Hepatocyte (in vitro differentiated cells): ENCODE measurements at regions not wholly inside any gene's neighbourhood (a gene's known extent, or its start where the extent isn't known, plus 50 kb on each side); places are given as distances from the start of the nearest gene placed in this dataset.

Source experiments
- DNase-seq: peaks from one replicate; pipeline ENCODE4 v3.0.0-alpha.2; 2016; ENCODE audit warnings: low spot score
- H2AFZ ChIP-seq: fragments of 200-600 bp; sonication (generic); 2 replicates; pipeline ENCODE4 v1.6.0; 2016; ENCODE audit warnings: antibody characterized with exemption, mild to moderate bottlenecking
- H3K27ac ChIP-seq: fragments of 200-600 bp; sonication (generic); 2 replicates; pipeline ENCODE4 v1.5.1; 2016; ENCODE audit warnings: mild to moderate bottlenecking
- H3K27me3 ChIP-seq: fragments of 200-600 bp; sonication (generic); 2 replicates; pipeline ENCODE4 v1.6.1; 2016
- H3K36me3 ChIP-seq: fragments of 200-600 bp; sonication (generic); replicated peaks from 2 replicates; pipeline ENCODE4 v1.5.1; 2016; ENCODE audit warnings: low read depth; ENCODE audit not compliant: insufficient read depth
- H3K4me1 ChIP-seq: fragments of 200-600 bp; sonication (generic); 2 replicates; pipeline ENCODE4 v1.5.1; 2016; ENCODE audit warnings: mild to moderate bottlenecking, moderate library complexity; ENCODE audit not compliant: insufficient read depth
- H3K4me2 ChIP-seq: fragments of 200-600 bp; sonication (generic); 2 replicates; pipeline ENCODE4 v1.6.0; 2016
- H3K4me3 ChIP-seq: fragments of 200-600 bp; sonication (generic); 2 replicates; pipeline ENCODE4 v1.5.1; 2016; ENCODE audit warnings: mild to moderate bottlenecking
- H3K79me2 ChIP-seq: fragments of 200-600 bp; sonication (generic); 2 replicates; pipeline ENCODE4 v1.6.0; 2017; ENCODE audit warnings: mild to moderate bottlenecking
- H3K9me2 ChIP-seq: fragments of 200-600 bp; sonication (generic); replicated peaks from 2 replicates; pipeline ENCODE4 v1.6.0; 2017; ENCODE audit warnings: mild to moderate bottlenecking; ENCODE audit not compliant: insufficient read depth
- H3K9me3 ChIP-seq: fragments of 200-600 bp; sonication (generic); 2 replicates; pipeline ENCODE4 v1.5.1; 2016; ENCODE audit warnings: low read depth, mild to moderate bottlenecking
- H4K20me1 ChIP-seq: fragments of 200-600 bp; sonication (generic); 2 replicates; pipeline ENCODE4 v1.6.0; 2016; ENCODE audit warnings: mild to moderate bottlenecking; ENCODE audit not compliant: insufficient read depth, poor library complexity, severe bottlenecking
- EZH2 ChIP-seq: fragments of 200-600 bp; sonication (generic); IDR thresholded peaks from 2 replicates; pipeline ENCODE4 v1.6.1; 2016; ENCODE audit warnings: antibody characterized with exemption, mild to moderate bottlenecking, borderline replicate concordance
- EZH2phosphoT487 ChIP-seq: fragments of 200-600 bp; sonication (generic); IDR thresholded peaks from one replicate; pipeline ENCODE4 v1.6.1; 2018; ENCODE audit warnings: antibody characterized with exemption, mild to moderate bottlenecking, low read depth, moderate library complexity; ENCODE audit not compliant: unreplicated experiment, severe bottlenecking
- WGBS: methylation state at CpG from one replicate; pipeline ENCODE4 v1.1.6; 2016; ENCODE audit warnings: low lambda C conversion rate; ENCODE audit errors: missing lambda C conversion rate; 5-methylcytosine and 5-hydroxymethylcytosine counted together
- TF ChIP-seq, protein P1 (sequence below): fragments of 200-600 bp; sonication (generic); IDR thresholded peaks from 2 replicates; pipeline ENCODE4 v1.5.1; 2016; ENCODE audit warnings: antibody characterized with exemption, mild to moderate bottlenecking; ENCODE audit not compliant: poor library complexity

GRCh38 chr3:66136597-66136996, 84.2 kb upstream of the SLC25A26 start:
- H3K9me2 ChIP-seq = no peaks in the 10 kb centered on the region
- DNase-seq = no peak
- no peak overlapping the region for H3K4me2 ChIP-seq
- no peak for TF ChIP-seq EZH2phosphoT487
- no peak for TF ChIP-seq EZH2
- TF ChIP-seq, protein P1, sequence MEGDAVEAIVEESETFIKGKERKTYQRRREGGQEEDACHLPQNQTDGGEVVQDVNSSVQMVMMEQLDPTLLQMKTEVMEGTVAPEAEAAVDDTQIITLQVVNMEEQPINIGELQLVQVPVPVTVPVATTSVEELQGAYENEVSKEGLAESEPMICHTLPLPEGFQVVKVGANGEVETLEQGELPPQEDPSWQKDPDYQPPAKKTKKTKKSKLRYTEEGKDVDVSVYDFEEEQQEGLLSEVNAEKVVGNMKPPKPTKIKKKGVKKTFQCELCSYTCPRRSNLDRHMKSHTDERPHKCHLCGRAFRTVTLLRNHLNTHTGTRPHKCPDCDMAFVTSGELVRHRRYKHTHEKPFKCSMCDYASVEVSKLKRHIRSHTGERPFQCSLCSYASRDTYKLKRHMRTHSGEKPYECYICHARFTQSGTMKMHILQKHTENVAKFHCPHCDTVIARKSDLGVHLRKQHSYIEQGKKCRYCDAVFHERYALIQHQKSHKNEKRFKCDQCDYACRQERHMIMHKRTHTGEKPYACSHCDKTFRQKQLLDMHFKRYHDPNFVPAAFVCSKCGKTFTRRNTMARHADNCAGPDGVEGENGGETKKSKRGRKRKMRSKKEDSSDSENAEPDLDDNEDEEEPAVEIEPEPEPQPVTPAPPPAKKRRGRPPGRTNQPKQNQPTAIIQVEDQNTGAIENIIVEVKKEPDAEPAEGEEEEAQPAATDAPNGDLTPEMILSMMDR = no peak
- H4K20me1 ChIP-seq = no peaks in the 10 kb centered on the region
- 70% methylated on average over 1 of the region's 1 CpG for whole genome bisulfite sequencing
- H3K27ac ChIP-seq = no peak overlapping the region
- H3K79me2 ChIP-seq = no peaks in the 10 kb centered on the region
- no peaks in the 10 kb centered on the region for H3K36me3 ChIP-seq
- H3K4me3 ChIP-seq = no peak overlapping the region
- H3K4me1 ChIP-seq = no peaks in the 10 kb centered on the region
- no peaks in the 10 kb centered on the region for H3K9me3 ChIP-seq
- no peak overlapping the region for H2AFZ ChIP-seq
- H3K27me3 ChIP-seq = no peaks in the 10 kb centered on the region

- Histone ChIP-seq H4K20me1 (no peaks in the 10 kb centered on the region), H3K4me1 (no peaks in the 10 kb centered on the region), H3K4me2 (no peak overlapping the region), H3K4me3 (no peak overlapping the region), H3K9me3 (no peaks in the 10 kb centered on the region), H2AFZ (no peak overlapping the region), H3K9me2 (no peaks in the 10 kb centered on the region), H3K27me3 (no peaks in the 10 kb centered on the region), H3K36me3 (no peaks in the 10 kb centered on the region), H3K27ac (no peak overlapping the region), H3K79me2 (no peaks in the 10 kb centered on the region)
- 74% methylated on average over 8 of the region's 8 CpGs for WGBS
- DNase-seq = no peak
- TF ChIP-seq, protein P1 = no peak
- TF ChIP-seq EZH2phosphoT487 (no peak), EZH2 (no peak)
Measured at GRCh38 chr3:66133853-66134445, 86.9 kb upstream of the SLC25A26 start.

- Histone ChIP-seq H3K36me3 (no peaks in the 10 kb centered on the region), H3K4me1 (no peaks in the 10 kb centered on the region), H3K27ac (no peak overlapping the region), H3K27me3 (no peaks in the 10 kb centered on the region), H3K9me2 (no peaks in the 10 kb centered on the region), H4K20me1 (no peaks in the 10 kb centered on the region), H3K4me3 (no peak overlapping the region), H3K9me3 (no peaks in the 10 kb centered on the region), H3K4me2 (no peak overlapping the region), H3K79me2 (no peaks in the 10 kb centered on the region), H2AFZ (no peak overlapping the region)
- no peak for DNase-seq
- WGBS = 89% methylated on average over 6 of the region's 6 CpGs
- TF ChIP-seq, protein P1 = no peak
- TF ChIP-seq EZH2phosphoT487 (no peak), EZH2 (no peak)
Measured at GRCh38 chr3:66133050-66133757, 87.6 kb upstream of the SLC25A26 start.
